Bronchial epithelial cell (primary cell): ENCODE measurements at regions not wholly inside any gene's neighbourhood (a gene's known extent, or its start where the extent isn't known, plus 50 kb on each side); places are given as distances from the start of the nearest gene placed in this dataset.

ENCODE experiments used
- DNase-seq: peaks from one replicate; pipeline ENCODE4 v3.0.0-alpha.2; 2010; ENCODE audit warnings: low read depth
- FAIRE-seq: peaks from 2 replicates; lab custom pipeline; 2011; peaks lifted over from hg19 to GRCh38; lab: Jason Lieb, UNC
- H3K27me3 ChIP-seq: 2 replicates; pipeline ENCODE4 v1.5.1; 2011; ENCODE audit warnings: low read length; ENCODE audit not compliant: control insufficient read depth, insufficient read depth
- H3K36me3 ChIP-seq: 2 replicates; pipeline ENCODE4 v1.5.1; 2011; ENCODE audit warnings: low read length; ENCODE audit not compliant: control insufficient read depth, insufficient read depth
- H3K4me3 ChIP-seq: 2 replicates; pipeline ENCODE4 v1.5.1; 2011; ENCODE audit warnings: mild to moderate bottlenecking, low read depth, low read length, control low read depth
- TF ChIP-seq, protein P1 (sequence below): IDR thresholded peaks from 2 replicates; pipeline ENCODE4 v1.5.1; 2011; ENCODE audit warnings: mild to moderate bottlenecking, moderate library complexity, low read length, control low read depth, inconsistent platforms; ENCODE audit not compliant: insufficient read depth, severe bottlenecking

DNA sequence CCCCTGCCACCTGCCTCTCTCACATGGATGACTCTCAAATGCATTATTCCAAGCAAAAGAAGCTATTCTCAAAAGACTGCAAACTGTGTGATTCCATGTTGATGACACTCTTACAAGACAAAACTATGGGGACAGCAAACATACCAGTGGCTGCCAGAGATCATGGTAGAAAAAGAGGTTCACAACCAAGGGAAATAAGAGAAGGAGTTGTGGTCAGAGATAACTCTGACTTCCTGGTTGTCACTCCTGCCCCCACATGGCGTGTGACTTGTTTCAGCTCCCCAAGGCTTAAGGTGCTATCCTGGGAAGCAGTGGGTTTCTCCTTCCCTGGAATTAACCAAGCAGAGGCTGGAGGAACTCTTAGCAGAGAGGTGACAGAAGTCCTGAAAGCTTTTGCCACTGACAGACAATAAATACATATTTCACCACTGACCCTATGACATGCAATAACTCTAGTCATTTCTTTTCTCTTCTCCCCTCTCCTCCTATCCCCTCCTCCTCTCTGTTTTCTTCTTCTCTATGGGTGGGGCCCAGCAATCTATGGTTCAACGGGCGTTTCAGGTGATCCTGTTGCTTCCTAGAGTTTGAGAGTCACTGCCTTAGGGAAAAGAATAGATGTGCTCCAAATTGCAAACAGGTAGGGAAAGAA lies 185.1 kb downstream of the FCRL5 start:
- FAIRE-seq (no peak), DNase-seq (no peak)
- no peak overlapping the region for H3K4me3 ChIP-seq
- H3K36me3 ChIP-seq = no peaks in the 10 kb centered on the region
- TF ChIP-seq, protein P1, sequence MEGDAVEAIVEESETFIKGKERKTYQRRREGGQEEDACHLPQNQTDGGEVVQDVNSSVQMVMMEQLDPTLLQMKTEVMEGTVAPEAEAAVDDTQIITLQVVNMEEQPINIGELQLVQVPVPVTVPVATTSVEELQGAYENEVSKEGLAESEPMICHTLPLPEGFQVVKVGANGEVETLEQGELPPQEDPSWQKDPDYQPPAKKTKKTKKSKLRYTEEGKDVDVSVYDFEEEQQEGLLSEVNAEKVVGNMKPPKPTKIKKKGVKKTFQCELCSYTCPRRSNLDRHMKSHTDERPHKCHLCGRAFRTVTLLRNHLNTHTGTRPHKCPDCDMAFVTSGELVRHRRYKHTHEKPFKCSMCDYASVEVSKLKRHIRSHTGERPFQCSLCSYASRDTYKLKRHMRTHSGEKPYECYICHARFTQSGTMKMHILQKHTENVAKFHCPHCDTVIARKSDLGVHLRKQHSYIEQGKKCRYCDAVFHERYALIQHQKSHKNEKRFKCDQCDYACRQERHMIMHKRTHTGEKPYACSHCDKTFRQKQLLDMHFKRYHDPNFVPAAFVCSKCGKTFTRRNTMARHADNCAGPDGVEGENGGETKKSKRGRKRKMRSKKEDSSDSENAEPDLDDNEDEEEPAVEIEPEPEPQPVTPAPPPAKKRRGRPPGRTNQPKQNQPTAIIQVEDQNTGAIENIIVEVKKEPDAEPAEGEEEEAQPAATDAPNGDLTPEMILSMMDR = no peak
- no peaks in the 10 kb centered on the region for H3K27me3 ChIP-seq

DNA sequence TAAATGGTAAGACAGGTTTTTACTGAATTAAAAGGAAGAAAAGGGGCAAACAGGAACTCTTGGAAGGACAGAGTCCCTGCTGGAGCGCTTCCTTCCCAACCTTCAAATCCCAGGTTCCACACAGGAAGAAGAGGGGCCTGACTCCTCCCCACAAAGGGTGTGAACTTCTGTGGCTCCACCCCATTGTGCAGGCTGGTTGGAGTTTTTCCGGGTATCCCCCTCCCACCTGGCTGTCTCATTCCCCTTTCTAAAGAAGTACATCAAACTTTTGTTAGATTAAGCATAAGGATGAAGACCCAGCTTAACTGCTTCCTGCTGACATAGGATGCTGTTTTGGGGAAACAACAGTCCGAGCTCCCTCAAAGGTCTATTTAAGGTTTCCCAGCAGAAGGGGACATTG lies 187.7 kb downstream of the FCRL5 start:
- Histone ChIP-seq H3K27me3 (no peaks in the 10 kb centered on the region), H3K36me3 (no peaks in the 10 kb centered on the region), H3K4me3 (no peak overlapping the region)
- DNase-seq (no peak), FAIRE-seq (no peak)
- TF ChIP-seq, protein P1 = no peak

DNA sequence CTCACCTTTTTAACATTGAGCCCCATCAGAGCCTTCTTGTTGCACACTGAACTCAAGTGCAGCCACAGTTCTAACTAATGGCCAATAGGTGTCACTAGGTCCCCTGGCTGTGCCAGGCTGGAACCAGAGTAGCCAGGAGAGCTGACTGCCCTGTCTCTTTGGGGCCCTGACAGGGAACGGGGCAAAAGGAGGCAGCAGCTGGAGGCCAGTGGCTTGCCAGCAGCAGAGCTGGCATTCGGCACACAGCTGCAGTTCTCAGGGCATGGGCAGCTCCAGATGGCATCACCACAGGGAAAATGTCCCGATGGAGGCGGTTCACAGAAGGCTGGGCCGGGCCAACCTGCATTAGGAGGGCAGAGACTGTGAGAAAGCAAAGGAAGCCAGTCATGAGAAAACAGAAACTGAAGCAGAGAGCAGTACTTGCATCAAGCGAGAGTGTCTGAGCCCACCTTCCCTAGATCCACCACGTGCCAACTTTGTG lies 188.6 kb downstream of the FCRL5 start:
- FAIRE-seq (no peak), DNase-seq (peak; percentile 40)
- TF ChIP-seq, protein P1 = peak; percentile 79
- no peaks in the 10 kb centered on the region for H3K36me3 ChIP-seq
- H3K27me3 ChIP-seq = no peaks in the 10 kb centered on the region
- H3K4me3 ChIP-seq = no peak overlapping the region

DNA sequence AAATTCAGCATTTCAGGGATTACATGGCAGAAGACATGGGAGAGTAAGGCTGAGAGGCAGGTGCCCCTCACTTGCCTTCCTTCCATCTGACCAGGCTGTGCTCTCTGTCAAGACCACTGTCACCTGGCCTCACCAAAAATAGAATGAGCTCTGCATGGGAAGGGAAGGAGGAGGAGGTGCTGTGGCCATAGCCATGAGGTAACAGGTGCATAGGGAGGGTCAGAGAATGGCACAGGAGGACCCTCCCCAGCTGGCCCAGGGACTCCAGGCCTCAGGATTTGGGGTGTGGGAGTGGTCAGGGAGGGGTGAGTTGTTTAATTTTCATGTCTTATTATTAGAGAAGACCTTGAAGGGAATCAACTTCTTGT lies 192.3 kb downstream of the FCRL5 start:
- FAIRE-seq = no peak
- H3K36me3 ChIP-seq = no peaks in the 10 kb centered on the region
- DNase-seq = no peak
- no peaks in the 10 kb centered on the region for H3K27me3 ChIP-seq
- no peak overlapping the region for H3K4me3 ChIP-seq
- TF ChIP-seq, protein P1 = no peak

DNA sequence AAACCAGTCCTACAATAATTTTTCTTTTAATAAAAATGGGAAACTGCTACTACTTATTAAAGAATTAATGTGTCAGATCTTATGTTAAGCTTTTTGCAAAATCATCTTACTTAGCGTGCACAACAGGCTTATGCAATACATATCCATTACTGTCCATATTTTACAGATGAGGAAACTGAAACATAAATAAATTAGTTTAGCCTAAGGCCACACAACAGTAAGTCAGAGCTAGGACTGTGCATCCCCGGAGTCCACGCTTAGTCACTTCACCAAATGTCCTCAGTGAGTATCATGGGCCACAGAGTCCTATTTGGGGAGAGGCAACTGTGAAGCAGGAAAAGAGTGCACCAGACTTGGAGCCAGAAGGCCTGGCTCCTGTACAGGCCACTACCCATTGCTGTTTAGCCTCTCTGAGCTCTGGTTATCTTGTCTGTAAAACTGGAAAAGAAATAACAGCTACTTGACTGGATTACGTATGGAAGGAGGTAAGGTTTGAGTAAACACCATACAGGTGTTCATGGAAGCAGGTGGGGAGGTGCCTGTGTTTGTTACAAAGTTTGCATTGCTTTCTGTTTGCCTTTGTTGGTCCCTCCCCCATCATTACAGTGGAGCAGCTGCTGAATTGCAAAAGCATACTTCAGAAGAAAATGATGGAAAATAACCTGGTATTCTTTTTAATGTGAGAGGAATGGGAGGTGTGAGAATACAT lies 192.8 kb downstream of the FCRL5 start:
- FAIRE-seq = no peak
- TF ChIP-seq, protein P1 = no peak

More for the DNA sequence above, 192.8 kb downstream of the FCRL5 start:
- Histone ChIP-seq H3K27me3 (no peaks in the 10 kb centered on the region), H3K36me3 (no peaks in the 10 kb centered on the region), H3K4me3 (no peak overlapping the region)
- DNase-seq = peak; percentile 17
